Left lung (tissue), 4 donors: ENCODE measurements at regions not wholly inside any gene's neighbourhood (a gene's known extent, or its start where the extent isn't known, plus 50 kb on each side); places are given as distances from the start of the nearest gene placed in this dataset.

Experiments
- ATAC-seq: fragments of 200-7000 bp; cut with Tn5 transposase; one replicate; pipeline ENCODE4 v1.9.1; 2020; ENCODE audit warnings: moderate library complexity
- DNase-seq, 4 donors: peaks; one replicate each; pipeline ENCODE4 v3.0.0-alpha.2; 2013 to 2020
- H3K27ac ChIP-seq, 2 donors: fragments of 200-600 bp; sonication (generic) in 1 of 2; one replicate each; pipeline versions ENCODE4 v1.5.0 to v1.8.0; 2020 to 2021
- H3K27me3 ChIP-seq, 2 donors: fragments of 200-600 bp; sonication (generic) in 1 of 2; one replicate each; pipeline versions ENCODE4 v1.5.0 to v1.8.0; 2020 to 2021
- H3K36me3 ChIP-seq, 2 donors: fragments of 200-600 bp; sonication (generic) in 1 of 2; one replicate each; pipeline versions ENCODE4 v1.5.0 to v1.8.0; 2020 to 2021
- H3K4me1 ChIP-seq, 2 donors: fragments of 200-600 bp; one replicate each; pipeline ENCODE4 v1.8.0; 2021
- H3K4me3 ChIP-seq, 2 donors: fragments of 200-600 bp; sonication (generic) in 1 of 2; one replicate each; pipeline versions ENCODE4 v1.5.0 to v1.8.0; 2020 to 2021; ENCODE audit warnings: mild to moderate bottlenecking in 1 of 2
- H3K9me3 ChIP-seq, 2 donors: fragments of 200-600 bp; sonication (generic) in 1 of 2; one replicate each; pipeline versions ENCODE4 v1.5.0 to v1.8.0; 2020 to 2021
- intact Hi-C, 2 donors: fragments of 100-400 bp; cut with DNase I; formaldehyde crosslinking; loops; one replicate each; pipeline versions ENCODE4 v1.11.2 to v1.14.2; 2022
- TF ChIP-seq, protein P1 (sequence below), 2 donors: fragments of 200-600 bp; sonication (generic) in 1 of 2; IDR thresholded peaks; one replicate each; pipeline versions ENCODE4 v1.5.0 to v1.8.0; 2021; ENCODE audit warnings: antibody characterized with exemption in 2 of 2
- donor health status: DM: no; HTN: yes; CAD: no.
- donor health status: DM: no; HTN: no; CAD: no.

DNA sequence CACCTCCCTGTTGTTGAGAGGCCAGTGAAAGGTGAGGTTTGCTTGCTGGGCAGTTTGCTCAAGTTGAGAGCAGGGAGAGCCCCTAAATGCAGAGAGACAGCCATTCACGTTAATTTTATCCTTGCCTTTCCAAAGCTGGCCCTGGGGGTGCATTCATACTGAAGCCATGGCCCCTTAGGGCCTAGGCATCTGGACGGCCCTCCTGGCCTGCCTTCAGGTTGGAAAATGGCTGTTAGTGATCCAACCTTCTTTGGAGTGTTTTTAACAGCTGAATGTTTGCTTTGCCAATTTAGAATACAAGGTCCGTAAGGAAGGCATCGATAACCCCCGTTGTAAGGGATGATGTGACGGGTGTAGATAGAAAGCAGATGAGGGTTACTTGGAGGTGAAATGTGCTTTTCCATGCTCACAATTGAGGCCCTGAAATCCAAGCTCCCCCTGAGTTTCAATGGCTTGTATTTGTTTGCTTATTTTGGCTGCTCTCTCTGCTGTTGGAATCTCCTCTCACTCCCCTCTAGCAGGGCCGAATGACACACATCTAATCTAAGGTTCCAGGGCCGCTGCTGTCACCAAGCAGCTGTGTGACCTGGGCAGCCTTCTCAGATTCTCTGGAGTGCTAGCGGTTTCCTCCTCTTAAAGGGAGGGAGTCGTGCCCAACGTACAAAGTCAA is 171.6 kb upstream of the MKI67 start:
- Histone ChIP-seq H3K27me3 (peaks cover 0 to 20% of the 10 kb centered on the region in 2 donors), H3K4me1 (no peaks in the 10 kb centered on the region), H3K9me3 (peaks cover 0 to 8% of the 10 kb centered on the region in 2 donors), H3K4me3 (no peak overlapping the region), H3K27ac (no peak overlapping the region), H3K36me3 (no peaks in the 10 kb centered on the region)
- intact Hi-C loops, result no loop called here
- DNase-seq (no peak), ATAC-seq (no peak)
- TF ChIP-seq, protein P1, sequence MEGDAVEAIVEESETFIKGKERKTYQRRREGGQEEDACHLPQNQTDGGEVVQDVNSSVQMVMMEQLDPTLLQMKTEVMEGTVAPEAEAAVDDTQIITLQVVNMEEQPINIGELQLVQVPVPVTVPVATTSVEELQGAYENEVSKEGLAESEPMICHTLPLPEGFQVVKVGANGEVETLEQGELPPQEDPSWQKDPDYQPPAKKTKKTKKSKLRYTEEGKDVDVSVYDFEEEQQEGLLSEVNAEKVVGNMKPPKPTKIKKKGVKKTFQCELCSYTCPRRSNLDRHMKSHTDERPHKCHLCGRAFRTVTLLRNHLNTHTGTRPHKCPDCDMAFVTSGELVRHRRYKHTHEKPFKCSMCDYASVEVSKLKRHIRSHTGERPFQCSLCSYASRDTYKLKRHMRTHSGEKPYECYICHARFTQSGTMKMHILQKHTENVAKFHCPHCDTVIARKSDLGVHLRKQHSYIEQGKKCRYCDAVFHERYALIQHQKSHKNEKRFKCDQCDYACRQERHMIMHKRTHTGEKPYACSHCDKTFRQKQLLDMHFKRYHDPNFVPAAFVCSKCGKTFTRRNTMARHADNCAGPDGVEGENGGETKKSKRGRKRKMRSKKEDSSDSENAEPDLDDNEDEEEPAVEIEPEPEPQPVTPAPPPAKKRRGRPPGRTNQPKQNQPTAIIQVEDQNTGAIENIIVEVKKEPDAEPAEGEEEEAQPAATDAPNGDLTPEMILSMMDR (IDR thresholded peaks at IDR 0.05), result no peak

DNA sequence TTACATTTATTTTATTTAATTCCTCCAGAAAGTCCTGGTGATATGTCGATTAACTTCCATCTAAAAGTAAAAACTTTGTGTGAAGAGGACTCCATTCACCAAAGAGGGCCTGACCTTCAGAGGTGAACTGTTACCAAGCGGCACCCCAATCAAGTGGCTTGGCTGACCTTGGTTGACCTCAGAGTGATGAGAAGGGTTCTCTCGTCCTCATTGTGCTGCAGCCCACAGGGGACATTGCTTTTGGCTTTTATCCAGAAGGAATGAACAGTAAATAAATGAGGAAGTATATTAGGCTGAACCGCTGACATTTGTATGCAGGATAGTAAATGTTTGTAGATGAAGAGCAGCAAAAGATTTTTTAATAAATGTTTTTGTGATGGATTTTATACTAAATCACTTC is 172.4 kb upstream of the MKI67 start:
- Histone ChIP-seq H3K9me3 (peaks cover 0 to 8% of the 10 kb centered on the region in 2 donors), H3K27me3 (peaks cover 0 to 20% of the 10 kb centered on the region in 2 donors), H3K4me1 (no peaks in the 10 kb centered on the region), H3K4me3 (no peak overlapping the region), H3K27ac (no peak overlapping the region), H3K36me3 (no peaks in the 10 kb centered on the region)
- TF ChIP-seq, protein P1 (IDR thresholded peaks at IDR 0.05), result no peak
- intact Hi-C loops, result no loop called here
- DNase-seq (no peak), ATAC-seq (no peak)

DNA sequence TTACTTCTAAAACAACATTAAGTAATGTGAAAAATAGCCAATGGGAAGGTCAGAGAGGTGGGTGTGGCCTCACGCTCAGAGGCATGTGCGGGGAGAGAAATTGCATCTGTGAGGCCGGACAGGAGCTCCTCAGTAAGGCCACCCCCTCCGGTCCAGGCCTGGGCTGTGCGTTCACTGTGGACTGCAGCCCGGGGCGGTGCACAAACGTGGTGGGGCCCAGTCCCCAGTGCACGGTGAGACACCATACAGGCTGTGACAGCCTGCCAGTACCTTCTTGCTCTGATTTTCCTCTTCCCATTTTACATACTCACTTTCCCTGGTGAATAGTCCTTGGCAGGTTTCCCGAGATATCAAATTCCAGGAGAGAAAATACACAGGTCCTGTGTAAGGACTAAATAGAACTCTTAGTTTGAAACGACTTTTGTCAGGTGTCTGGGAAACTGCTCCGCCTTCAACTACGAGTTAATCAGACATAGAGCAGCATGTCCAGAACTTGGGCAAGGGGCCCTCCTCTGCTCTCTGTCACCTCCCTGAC is 174.1 kb upstream of the MKI67 start:
- TF ChIP-seq, protein P1 (IDR thresholded peaks at IDR 0.05), result no peak
- intact Hi-C loops, result no loop called here
- DNase-seq (no peak), ATAC-seq (no peak)
- H3K9me3 ChIP-seq, result peaks cover 0 to 8% of the 10 kb centered on the region in 2 donors
- H3K27ac ChIP-seq, result no peak overlapping the region
- no peaks in the 10 kb centered on the region for H3K4me1 ChIP-seq
- peaks cover 0 to 11% of the 10 kb centered on the region in 2 donors for H3K27me3 ChIP-seq
- no peaks in the 10 kb centered on the region for H3K36me3 ChIP-seq
- H3K4me3 ChIP-seq, result no peak overlapping the region

DNA sequence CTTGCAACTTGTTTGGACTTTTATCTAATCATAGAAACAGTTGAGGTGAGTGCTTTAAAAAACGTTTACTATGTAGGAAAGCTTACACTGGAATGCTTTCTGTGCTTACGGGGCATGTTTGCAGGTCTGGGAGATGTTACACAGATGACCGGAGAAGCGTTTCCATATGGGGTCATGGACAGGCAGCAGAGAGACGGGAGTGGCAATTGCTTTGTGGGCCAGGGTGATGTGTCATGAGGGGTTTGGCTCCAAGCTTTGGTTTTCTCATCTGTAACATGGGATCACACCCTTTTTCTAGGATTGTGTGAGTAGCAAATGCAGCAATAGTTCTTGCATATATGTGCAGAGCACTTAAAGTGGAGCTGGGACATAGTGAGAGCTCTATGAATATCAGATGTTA is 174.8 kb upstream of the MKI67 start:
- DNase-seq (no peak), ATAC-seq (no peak)
- intact Hi-C loops, result no loop called here
- no peak overlapping the region for H3K4me3 ChIP-seq
- no peaks in the 10 kb centered on the region for H3K36me3 ChIP-seq
- peaks cover 0 to 8% of the 10 kb centered on the region in 2 donors for H3K9me3 ChIP-seq
- no peak overlapping the region for H3K27ac ChIP-seq
- TF ChIP-seq, protein P1 (IDR thresholded peaks at IDR 0.05), result no peak
- no peaks in the 10 kb centered on the region for H3K4me1 ChIP-seq
- H3K27me3 ChIP-seq, result peaks cover 0 to 7% of the 10 kb centered on the region in 2 donors

DNA sequence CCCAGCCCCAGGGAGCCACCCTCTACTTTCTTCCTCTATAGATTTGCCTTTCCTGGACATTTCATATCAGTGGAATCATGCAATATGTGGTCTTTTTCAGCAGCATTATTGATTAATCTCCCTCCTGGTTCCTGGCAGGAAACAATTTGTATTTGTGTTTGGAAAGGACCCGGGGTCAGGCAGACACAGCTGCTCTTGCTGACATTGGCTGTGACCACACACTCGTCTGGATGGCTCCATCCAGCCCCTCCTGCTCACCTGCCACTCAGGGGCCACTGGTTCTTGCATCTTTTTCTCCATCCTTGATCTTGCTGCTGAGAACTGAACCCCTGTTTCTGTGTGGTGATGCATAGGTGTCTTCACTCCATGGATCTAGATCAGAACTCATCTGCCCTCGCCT is 176.6 kb upstream of the MKI67 start:
- no peaks in the 10 kb centered on the region for H3K4me1 ChIP-seq
- TF ChIP-seq, protein P1 (IDR thresholded peaks at IDR 0.05), result no peak
- ATAC-seq (no peak), DNase-seq (no peak)
- H3K4me3 ChIP-seq, result no peak overlapping the region
- H3K27me3 ChIP-seq, result no peaks in the 10 kb centered on the region
- no peaks in the 10 kb centered on the region for H3K36me3 ChIP-seq
- H3K27ac ChIP-seq, result no peak overlapping the region
- H3K9me3 ChIP-seq, result peaks cover 0 to 8% of the 10 kb centered on the region in 2 donors
- intact Hi-C loops, result no loop called here
